HG03139 (cell line): ENCODE measurements at regions not wholly inside any gene's neighbourhood (a gene's known extent, or its start where the extent isn't known, plus 50 kb on each side); places are given as distances from the start of the nearest gene placed in this dataset.
A peak's percentile ranks its signal among the peaks of the same experiment; 100 is the strongest.

Source experiments
- ATAC-seq: cut with Tn5 transposase; IDR thresholded peaks from one replicate; pipeline ENCODE4 v1.9.1; 2021; ENCODE audit not compliant: unreplicated experiment

- no peak for ATAC-seq
Measured at GRCh38 chr2:226139759-226140158, 659.9 kb downstream of the IRS1 start.

DNA sequence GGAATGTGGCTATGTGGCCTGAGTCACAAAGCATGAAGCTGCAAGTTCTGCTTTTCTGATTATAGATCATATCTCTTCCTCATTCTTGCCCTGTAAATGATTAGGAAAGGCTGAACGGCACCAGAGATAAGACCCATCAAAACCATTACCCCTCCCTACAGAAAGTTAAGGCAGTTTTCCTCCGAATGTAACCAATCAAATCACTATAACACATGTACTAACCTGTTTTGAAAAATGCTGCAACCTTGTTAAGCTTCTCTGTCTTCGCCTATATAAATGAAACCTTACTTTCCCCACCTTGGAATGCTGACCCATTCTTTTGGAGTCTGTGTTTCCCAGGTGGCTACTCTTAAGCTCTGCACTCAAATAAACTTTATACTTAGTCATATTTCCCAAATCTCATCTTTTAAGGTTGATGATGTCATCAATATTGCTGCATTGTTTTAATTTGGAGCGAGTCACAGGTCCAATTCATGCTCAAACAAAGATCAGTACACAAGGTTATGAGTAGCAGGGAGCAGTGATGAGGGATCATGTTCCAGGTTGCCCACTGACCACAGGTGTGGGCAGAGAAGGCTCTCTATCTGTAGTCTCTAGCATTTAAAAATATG, 662.3 kb downstream of the IRS1 start:
- ATAC-seq, result peak; percentile 56

- ATAC-seq, result peak; percentile 68
Measured at GRCh38 chr2:226136739-226137138, 662.9 kb downstream of the IRS1 start.

DNA sequence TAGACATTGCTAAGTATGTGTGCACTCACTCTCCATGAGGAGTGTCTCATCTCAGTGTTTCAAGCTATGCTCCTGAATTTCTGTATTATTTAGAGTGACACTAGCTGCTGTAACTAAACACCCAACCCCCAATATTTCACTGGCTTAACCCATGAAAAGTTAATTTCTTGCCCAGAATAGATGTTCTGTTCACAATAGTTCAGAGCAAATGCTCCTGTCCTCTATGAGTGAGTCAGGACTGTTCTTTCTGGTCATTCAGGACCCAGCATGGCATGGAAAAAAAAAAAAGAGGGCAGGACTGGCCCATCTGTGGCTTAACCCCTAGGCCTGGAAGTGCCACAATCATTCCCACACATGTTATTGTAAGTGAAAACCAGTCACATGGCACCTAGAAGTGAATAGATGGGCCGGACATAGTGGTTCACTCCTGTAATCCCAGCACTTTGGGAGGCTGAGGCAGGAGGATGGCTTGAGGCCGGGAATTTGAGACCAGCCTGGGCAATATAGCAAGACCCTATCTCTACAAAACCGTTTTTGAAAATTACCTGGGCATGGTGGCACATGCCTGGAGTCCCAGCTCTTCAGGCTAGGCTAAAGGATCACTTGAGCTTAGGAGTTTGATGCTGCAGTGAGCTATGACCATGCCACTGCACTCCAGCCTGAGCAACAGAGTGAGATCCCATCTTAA, 663.6 kb downstream of the IRS1 start:
- ATAC-seq, result no peak

- no peak for ATAC-seq
Measured at GRCh38 chr2:226132323-226133215, 667.1 kb downstream of the IRS1 start.

DNA sequence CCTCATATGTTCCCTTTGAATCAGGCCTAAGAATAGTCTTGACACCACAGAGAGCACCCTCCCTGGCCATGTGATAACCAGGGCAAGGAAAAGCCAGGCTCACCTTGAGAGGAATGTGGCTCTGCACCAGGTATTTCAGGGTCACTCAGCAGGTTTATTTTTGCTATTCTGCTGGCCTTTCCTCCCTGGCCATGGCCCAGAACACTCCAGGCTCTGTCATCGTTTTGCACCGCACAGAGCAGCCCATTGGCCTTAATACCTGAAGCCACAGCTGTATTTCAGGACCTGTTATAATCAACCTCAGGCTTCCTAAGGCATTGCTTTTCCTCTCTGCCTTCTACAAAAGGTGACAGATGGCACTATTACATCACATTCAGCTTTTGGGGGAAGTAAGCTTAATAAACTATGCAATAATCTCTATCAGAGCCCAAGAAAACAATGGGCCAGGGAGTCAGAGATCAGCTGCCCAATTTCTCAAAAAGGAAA, 668.3 kb downstream of the IRS1 start:
- ATAC-seq, result no peak

- ATAC-seq, result no peak
Measured at GRCh38 chr2:226130192-226130591, 669.4 kb downstream of the IRS1 start.

DNA sequence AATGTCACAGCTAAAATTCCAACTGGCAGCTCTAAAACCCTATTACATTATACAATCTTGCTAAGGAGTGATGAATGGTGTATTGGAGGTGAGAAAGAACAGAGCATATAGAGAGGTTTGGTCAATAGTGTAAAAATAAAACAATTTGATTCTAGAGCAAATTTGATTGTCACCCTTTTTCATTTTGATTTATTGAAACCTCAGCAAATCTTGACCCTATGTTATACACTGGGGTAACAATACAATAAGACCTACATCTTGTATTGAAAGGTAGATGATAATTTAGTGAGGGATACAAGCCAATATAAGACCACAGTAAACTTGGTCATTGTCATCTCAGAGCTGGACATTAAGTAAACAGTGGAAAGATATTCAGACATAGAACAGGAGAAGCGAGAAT, 671.9 kb downstream of the IRS1 start:
- no peak for ATAC-seq

GRCh38 chr2:226126104-226126503, 673.5 kb downstream of the IRS1 start:
- ATAC-seq, result no peak

GRCh38 chr2:226125176-226125883, 674.3 kb downstream of the IRS1 start:
- no peak for ATAC-seq

DNA sequence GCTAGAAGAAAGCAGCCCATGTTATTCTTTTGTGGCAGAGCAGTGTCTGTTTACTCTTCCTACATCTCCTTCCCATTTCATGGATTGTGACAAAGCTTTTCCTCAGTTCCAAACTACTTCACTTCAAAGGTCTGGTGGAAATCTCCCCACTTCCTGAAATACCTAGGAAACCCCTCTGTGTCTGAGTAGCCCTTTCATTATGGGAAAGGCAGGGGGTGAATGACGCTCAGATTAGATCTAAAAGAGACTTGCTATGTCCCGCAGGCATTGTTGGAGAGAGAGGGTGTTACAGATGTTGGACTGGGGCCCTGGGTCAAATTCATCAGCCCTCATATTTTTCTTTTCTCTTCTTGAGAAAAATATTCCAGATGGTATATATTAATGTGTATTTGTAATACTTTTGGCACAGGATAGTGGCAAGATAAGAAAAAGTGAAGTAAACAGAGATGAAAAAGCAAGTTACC, 675.0 kb downstream of the IRS1 start:
- no peak for ATAC-seq

- no peak for ATAC-seq
Measured at GRCh38 chr2:226123300-226123699, 676.3 kb downstream of the IRS1 start.

GRCh38 chr2:226122041-226122440, 677.6 kb downstream of the IRS1 start:
- ATAC-seq, result no peak

GRCh38 chr2:226121046-226121738, 678.4 kb downstream of the IRS1 start:
- no peak for ATAC-seq

- ATAC-seq, result no peak
Measured at GRCh38 chr2:226118471-226119429, 680.9 kb downstream of the IRS1 start.

DNA sequence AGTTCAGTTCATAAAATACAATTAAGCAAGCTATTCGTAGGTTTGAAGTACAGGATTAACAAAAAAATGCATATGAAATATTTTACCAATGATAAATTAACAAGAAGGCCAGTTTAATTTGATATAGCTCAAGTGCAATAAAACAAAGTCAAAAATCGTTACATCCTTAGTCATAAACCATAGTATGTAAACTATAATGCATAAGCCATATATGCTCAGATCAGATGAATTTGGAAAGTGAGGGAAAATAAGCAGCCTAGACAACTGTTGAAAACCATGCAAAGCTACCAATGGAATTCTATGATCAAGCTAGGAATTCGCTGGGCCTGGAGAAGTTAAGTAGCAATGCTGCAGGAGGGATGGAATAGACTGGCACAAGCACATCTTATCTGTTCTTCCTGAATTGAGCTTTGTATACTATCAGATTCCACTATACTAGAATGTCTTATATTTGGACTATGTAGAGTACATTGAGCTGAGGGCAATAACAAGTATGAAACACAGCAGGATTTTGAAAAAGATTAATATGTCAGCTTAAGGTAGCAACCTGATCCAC, 682.0 kb downstream of the IRS1 start:
- no peak for ATAC-seq

DNA sequence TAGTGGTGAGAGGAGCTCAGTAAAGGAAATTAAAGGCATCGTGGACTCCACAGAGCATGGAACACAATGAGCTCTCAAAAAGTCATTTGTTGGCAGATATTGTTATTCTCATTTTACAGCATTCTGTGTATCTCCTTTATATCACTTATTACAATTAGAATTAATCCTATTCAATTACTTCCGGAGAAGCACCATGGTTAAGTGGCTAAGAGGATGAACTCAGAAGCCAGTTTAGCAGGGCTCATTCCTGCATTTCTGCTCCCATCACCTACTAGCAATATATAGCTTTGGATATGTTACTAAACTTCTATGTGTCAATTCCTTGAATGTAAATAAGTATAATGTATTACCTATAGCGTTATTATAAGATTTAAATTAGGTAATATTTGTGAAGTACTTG, 683.3 kb downstream of the IRS1 start:
- ATAC-seq, result no peak

DNA sequence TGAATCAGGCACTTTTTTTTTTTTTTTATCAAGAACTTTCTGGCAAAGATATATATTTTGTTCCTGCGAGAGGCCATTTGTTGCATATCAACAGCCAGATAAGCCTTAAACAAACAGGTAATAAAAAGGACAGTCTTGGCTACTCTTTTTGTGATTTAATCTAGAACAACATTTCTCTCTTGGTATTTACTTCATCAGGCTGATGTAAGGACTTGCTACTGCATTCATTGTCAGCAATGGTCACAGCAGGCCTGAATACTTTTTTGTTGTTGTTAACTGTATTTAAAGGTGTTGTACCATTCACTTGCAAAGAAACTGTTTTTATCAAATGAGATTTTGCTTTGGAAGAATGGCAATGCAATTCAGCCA, 683.8 kb downstream of the IRS1 start:
- ATAC-seq, result no peak
